GM19035 (cell line): ENCODE measurements at regions not wholly inside any gene's neighbourhood (a gene's known extent, or its start where the extent isn't known, plus 50 kb on each side); places are given as distances from the start of the nearest gene placed in this dataset.

ENCODE experiments used
- ATAC-seq: cut with Tn5 transposase; IDR thresholded peaks from one replicate; pipeline ENCODE4 v1.9.1; 2021; ENCODE audit not compliant: unreplicated experiment

GRCh38 chr11:113584371-113584770 is 109.2 kb upstream of the DRD2 start:
- ATAC-seq: no peak

DNA sequence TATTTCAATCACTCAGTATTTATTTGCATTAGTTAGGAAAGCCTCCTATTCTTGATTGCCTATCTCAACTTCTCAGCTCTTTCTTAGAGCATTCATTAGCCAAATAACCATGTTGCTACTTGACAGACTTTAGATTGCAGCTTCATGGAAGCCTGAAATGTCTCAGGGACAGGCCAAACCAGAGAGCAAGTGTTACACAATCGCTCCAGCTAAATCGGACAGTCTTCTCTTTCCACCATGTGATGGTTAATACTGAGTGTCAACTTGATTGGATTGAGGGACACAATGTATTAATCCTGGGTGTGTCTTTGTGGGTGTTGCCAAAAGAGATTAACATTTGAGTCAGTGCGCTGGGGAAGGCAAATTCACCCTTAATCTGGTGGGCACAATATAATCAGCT is 106.5 kb upstream of the DRD2 start:
- ATAC-seq: no peak

GRCh38 chr11:113579292-113579940 is 104.2 kb upstream of the DRD2 start:
- no peak for ATAC-seq

GRCh38 chr11:113578715-113579250 is 103.6 kb upstream of the DRD2 start:
- no peak for ATAC-seq

- ATAC-seq: no peak
Observed at GRCh38 chr11:113578033-113578380, 102.8 kb upstream of the DRD2 start.

DNA sequence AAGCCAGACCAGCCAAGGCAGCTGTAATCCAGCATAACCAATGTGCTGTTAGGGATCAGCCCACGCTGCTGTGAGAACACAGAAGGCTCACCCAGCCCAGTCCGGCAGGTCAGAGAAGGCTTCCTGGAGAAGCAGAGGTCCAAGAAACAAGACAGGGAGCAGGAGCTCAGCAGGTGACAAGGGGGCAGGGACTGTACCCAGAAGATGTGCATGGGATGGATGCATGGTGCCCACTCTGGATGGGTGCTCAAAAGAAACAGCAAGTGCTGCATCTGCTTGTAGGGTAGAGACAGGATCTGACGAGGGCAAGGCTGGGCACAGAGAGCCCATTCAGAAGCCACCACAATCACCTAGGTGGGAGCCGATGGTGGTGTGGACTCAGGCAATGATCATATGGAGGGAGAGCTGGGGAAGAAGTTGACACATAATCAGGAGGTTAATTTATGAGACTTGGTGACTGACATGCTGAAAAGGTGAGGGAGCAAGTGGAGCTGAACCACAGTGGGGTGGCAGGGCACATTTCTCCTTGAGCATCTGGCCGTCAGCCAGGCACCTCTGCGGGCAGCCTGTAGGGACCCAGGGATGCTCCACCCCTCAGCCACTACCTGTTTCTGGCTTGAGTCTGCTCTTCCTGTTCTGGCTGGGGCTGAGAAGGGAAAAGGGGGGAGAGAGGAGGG is 102.3 kb upstream of the DRD2 start:
- ATAC-seq: no peak

DNA sequence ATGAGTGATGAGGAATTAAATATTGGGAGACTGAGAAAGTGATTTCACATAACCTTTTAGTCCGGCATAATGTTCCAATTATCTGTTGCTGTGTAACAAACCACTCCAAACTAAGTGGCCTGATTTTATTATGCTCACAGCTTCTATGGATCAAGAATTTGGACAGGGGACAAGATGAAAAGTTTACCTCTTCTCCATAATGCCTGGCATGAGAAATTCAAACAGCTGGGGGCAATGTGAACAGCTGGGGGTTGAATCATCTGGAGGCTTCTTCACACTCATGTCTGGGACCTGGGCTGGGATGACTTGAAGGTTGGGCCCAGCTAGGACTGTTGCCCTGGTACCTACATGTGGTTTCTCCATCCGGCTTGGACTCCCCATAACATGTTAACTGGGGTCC is 99.4 kb upstream of the DRD2 start:
- ATAC-seq: no peak

- no peak for ATAC-seq
Observed at GRCh38 chr11:113574171-113574570, 99.0 kb upstream of the DRD2 start.

GRCh38 chr11:113572136-113572735 is 97.0 kb upstream of the DRD2 start:
- no peak for ATAC-seq

- no peak for ATAC-seq
Observed at GRCh38 chr11:113571531-113571930, 96.3 kb upstream of the DRD2 start.

DNA sequence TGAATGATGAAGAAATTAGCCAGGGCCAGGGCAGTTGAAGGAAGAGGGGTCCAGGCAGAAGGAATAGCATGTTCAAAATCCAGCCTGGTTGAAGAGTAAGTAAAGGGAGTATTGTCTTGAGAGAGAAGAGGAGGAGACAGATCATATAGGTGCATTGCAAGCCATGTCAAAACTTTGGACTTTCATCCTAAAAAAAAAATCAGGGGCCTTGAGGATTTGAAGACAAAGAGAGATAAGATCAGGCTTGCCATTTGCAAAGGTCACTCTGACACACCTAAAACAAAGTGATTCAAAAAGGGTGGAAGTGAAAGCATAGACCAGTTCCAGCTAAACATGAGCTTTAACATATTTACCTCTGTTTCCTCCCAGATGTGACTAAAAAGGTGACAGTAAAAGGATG is 95.7 kb upstream of the DRD2 start:
- no peak for ATAC-seq

DNA sequence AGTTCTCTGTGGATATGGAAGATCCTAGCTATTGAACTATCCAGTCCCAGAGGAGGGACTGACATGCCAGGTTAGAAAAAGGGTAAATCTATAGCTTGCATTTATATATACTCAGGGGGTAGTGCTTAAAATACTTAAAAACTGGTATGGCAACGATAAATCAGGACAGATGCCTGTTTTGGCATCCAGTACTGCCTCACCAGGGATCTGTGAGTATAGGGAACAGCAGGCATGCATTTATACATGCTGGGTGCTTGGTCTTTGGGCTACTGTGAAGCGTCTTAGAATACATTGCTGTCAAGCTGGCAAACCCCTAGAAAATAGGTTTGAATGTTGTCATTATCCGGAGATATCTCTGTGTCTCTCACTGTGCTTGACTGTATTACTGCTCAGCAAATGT is 94.2 kb upstream of the DRD2 start:
- ATAC-seq: no peak

- no peak for ATAC-seq
Observed at GRCh38 chr11:113568566-113568965, 93.4 kb upstream of the DRD2 start.

GRCh38 chr11:113567867-113568544 is 92.8 kb upstream of the DRD2 start:
- ATAC-seq: no peak

DNA sequence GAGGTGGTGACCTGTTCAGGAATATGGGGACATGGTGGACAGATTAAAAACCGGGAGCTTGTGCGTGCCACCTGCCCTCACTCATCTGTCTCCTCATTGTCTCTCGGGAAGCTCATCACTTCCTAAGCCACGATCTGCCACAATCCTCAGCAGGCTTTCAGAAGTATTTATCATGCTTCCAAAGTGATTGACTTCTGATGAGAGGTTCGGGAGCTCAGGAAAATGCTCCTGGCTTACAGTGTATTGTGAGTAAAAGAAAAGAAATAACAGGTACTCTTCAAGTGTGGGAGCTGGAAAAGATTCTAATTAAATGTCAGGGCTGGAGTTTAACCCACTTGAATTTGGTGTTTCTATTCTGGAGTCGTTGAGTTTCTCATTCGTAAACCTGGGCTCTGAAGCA is 91.9 kb upstream of the DRD2 start:
- ATAC-seq: no peak

- no peak for ATAC-seq
Observed at GRCh38 chr11:113564527-113565130, 89.4 kb upstream of the DRD2 start.

DNA sequence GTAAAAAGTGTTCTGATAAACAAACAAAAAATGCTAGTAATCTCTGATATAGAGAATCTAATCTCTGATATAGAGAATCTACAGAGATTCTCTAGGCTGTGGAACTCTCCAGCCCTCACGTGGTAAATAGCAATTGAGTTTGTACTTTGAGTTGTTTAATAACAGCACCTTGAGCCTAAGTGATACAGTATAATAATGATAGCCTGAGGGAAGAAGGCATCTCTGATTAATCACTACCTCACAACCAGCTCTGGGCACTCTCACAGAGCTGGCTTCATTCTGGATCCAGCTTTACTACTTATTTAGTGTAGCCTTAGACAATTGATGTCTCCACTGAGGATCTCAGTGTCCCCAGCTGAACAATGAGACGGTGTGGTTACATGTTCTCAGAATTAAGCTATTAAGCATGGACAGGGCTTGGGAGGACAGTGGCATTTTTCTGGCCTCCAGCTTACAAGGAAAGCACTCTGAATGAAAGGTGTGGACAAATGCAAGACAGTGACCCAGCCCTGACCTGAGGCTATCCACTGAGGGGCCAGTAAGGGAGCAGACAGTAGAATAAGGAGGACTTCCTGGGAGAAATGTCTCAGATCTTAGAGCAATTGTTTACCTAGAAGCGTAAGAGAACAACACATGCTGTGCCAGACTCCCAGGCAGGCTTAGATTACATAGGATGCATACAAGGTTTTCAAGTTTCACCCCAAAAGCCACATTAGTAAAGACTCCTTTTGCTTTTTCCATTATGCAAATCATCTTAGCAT is 88.7 kb upstream of the DRD2 start:
- ATAC-seq: no peak

GRCh38 chr11:113562981-113563461 is 87.8 kb upstream of the DRD2 start:
- no peak for ATAC-seq

DNA sequence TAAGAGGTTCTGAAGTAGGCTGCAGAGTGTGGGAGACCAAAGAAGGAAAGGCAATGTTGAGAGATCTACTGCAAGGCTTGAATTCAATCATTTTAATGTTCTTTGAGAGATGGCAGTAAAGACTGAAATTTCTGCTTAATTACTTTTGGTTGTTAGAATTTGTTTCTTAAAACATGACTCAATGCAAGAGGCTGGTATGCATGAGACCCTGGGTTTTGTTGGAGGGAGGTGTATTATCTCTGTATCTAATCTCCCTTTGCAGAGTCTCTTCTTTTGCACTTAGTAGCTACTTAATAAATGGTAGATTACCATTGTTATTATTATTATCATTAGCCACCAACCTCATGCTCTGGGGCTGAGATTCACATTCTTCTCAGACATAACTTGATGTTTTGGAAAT is 87.4 kb upstream of the DRD2 start:
- no peak for ATAC-seq

DNA sequence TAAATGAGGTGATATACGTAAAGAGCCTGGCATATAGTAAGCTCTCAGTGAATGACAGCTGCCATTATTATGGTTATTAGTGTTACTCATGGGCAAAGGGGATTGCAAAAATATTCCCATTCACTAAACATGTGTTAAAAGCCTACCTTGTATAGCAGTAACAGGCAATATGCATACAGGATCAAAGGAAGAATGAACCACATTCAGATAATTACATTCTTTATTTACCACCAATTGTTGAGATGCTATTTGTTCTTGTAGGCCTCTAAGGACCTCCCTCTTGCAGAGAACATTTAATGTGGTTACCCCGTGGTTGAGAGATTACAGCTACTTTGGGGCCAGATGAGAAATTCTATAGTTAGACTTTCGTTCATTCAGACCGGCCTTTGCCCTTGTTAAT is 82.7 kb upstream of the DRD2 start:
- ATAC-seq: no peak

- ATAC-seq: no peak
Observed at GRCh38 chr11:113556036-113556435, 80.8 kb upstream of the DRD2 start.
